HL-60 (cell line): ENCODE measurements at regions not wholly inside any gene's neighbourhood (a gene's known extent, or its start where the extent isn't known, plus 50 kb on each side); places are given as distances from the start of the nearest gene placed in this dataset.

Experiments used
- DNase-seq, 2 experiments: peaks; one replicate each; pipeline ENCODE4 v3.0.0-alpha.2; 2010 to 2020; ENCODE audit warnings: low read depth in 1 of 2, low spot score in 1 of 2
- H3K27ac ChIP-seq: fragments of 250-450 bp; sonication (Bioruptor Pico); replicated peaks from 2 replicates; pipeline ENCODE4 v1.5.1; 2020; ENCODE audit warnings: mild to moderate bottlenecking, moderate library complexity
- H3K27me3 ChIP-seq: fragments of 250-450 bp; sonication (Bioruptor Pico); 2 replicates; pipeline ENCODE4 v1.5.1; 2021; ENCODE audit warnings: mild to moderate bottlenecking, moderate library complexity; ENCODE audit not compliant: insufficient read depth, poor library complexity, severe bottlenecking
- H3K4me3 ChIP-seq: replicated peaks from 2 replicates; pipeline ENCODE4 v1.5.1; 2011; ENCODE audit warnings: mild to moderate bottlenecking, control low read depth, low read length; ENCODE audit not compliant: insufficient read depth
- CTCF ChIP-seq: IDR thresholded peaks from one replicate; pipeline ENCODE4 v1.5.1; 2011; ENCODE audit warnings: low read length, control low read depth, inconsistent platforms; ENCODE audit not compliant: insufficient read depth
- GABPA ChIP-seq: IDR thresholded peaks from 2 replicates; pipeline ENCODE4 v1.6.1; 2012; ENCODE audit warnings: low read depth
- POLR2AphosphoS5 ChIP-seq: IDR thresholded peaks from 2 replicates; pipeline ENCODE4 v1.6.1; 2012; ENCODE audit warnings: low read depth
- REST ChIP-seq: IDR thresholded peaks from 2 replicates; pipeline ENCODE4 v1.6.1; 2012; ENCODE audit warnings: low read depth; ENCODE audit not compliant: insufficient replicate concordance
- SPI1 ChIP-seq: IDR thresholded peaks from 2 replicates; pipeline ENCODE4 v1.6.1; 2012; ENCODE audit warnings: low read depth, mild to moderate bottlenecking, borderline replicate concordance

GRCh38 chr3:178001670-178002101 is 534.5 kb upstream of the KCNMB2 start:
- peak overlapping the region; percentile 68 for H3K27ac ChIP-seq
- TF ChIP-seq POLR2AphosphoS5 = no peak; the same call in 1 of the 2 replicates
- TF ChIP-seq SPI1 = peak; percentile 73; the same call in 1 of the 2 replicates
- DNase-seq = peak in 1 of 2 experiments; percentile 73
- H3K4me3 ChIP-seq = no peak overlapping the region
- no peaks in the 10 kb centered on the region for H3K27me3 ChIP-seq

- H3K4me3 ChIP-seq = no peak overlapping the region
- H3K27ac ChIP-seq = peak overlapping the region; percentile 68
- no peak for DNase-seq
- TF ChIP-seq REST (no peak), GABPA (no peak), SPI1 (no peak), CTCF (no peak), POLR2AphosphoS5 (no peak)
- H3K27me3 ChIP-seq = no peaks in the 10 kb centered on the region
Observed at GRCh38 chr3:178002113-178002512, 534.1 kb upstream of the KCNMB2 start.

- Histone ChIP-seq H3K27ac (peak overlapping the region; percentile 58), H3K27me3 (no peaks in the 10 kb centered on the region), H3K4me3 (no peak overlapping the region)
- no peak for TF ChIP-seq CTCF
- TF ChIP-seq REST = no peak
- no peak for TF ChIP-seq GABPA
- TF ChIP-seq POLR2AphosphoS5 = no peak
- TF ChIP-seq SPI1 = no peak
- DNase-seq = peak in 1 of 2 experiments; percentile 73
Observed at GRCh38 chr3:178003756-178004155, 532.5 kb upstream of the KCNMB2 start.

- no peak for TF ChIP-seq CTCF
- no peak for TF ChIP-seq SPI1
- TF ChIP-seq POLR2AphosphoS5 = no peak
- TF ChIP-seq GABPA = no peak
- no peak for TF ChIP-seq REST
- Histone ChIP-seq H3K27ac (no peak overlapping the region), H3K27me3 (no peaks in the 10 kb centered on the region), H3K4me3 (no peak overlapping the region)
- no peak for DNase-seq
Observed at GRCh38 chr3:178005961-178006360, 530.3 kb upstream of the KCNMB2 start.
